ENCODE measurements at regions not wholly inside any gene's neighbourhood (a gene's known extent, or its start where the extent isn't known, plus 50 kb on each side); places are given as distances from the start of the nearest gene placed in this dataset.

- H3K27me3 ChIP-seq (ENCODE audit: insufficient read depth, insufficient read length) = no peaks in the 10 kb centered on the region
- no peak overlapping the region for H3K4me3 ChIP-seq (ENCODE audit: insufficient read length, low read depth)
- TF ChIP-seq YY1 (IDR thresholded peaks at IDR 0.05; ENCODE audit: insufficient read depth, insufficient read length) = no peak
- TF ChIP-seq SUZ12 (IDR thresholded peaks at IDR 0.05; ENCODE audit: extremely low read depth, insufficient read depth, insufficient read length) = no peak
- H3K9ac ChIP-seq (ENCODE audit: insufficient read length, low read depth) = no peak overlapping the region
- H3K36me3 ChIP-seq (ENCODE audit: insufficient read depth, insufficient read length, low read length) = no peaks in the 10 kb centered on the region
- no peaks in the 10 kb centered on the region for H3K9me3 ChIP-seq (ENCODE audit: insufficient read depth, low read length)
- H3K4me1 ChIP-seq (ENCODE audit: insufficient read depth, insufficient read length) = no peaks in the 10 kb centered on the region
- no peak for DNase-seq (ENCODE audit: low read depth, low spot score)
Measured at GRCh38 chr9:28542928-28543327, 969.6 kb upstream of the C9orf72 start.

GRCh38 chr9:28547527-28547926, 974.2 kb upstream of the C9orf72 start:
- TF ChIP-seq YY1 (IDR thresholded peaks at IDR 0.05; ENCODE audit: insufficient read depth, insufficient read length) (no peak), ZNF274 (IDR thresholded peaks at IDR 0.05; ENCODE audit: low read depth, low read length) (no peak), SUZ12 (IDR thresholded peaks at IDR 0.05; ENCODE audit: extremely low read depth, insufficient read depth, insufficient read length) (no peak)
- no peak for DNase-seq (ENCODE audit: low read depth, low spot score)

GRCh38 chr9:28563291-28563934, 990.1 kb upstream of the C9orf72 start:
- no peak overlapping the region for H3K9ac ChIP-seq (ENCODE audit: insufficient read length, low read depth)
- H3K27me3 ChIP-seq (ENCODE audit: insufficient read depth, insufficient read length) = no peaks in the 10 kb centered on the region
- TF ChIP-seq YY1 (IDR thresholded peaks at IDR 0.05; ENCODE audit: insufficient read depth, insufficient read length) = no peak
- TF ChIP-seq SUZ12 (IDR thresholded peaks at IDR 0.05; ENCODE audit: extremely low read depth, insufficient read depth, insufficient read length) = no peak
- TF ChIP-seq ZNF274 (IDR thresholded peaks at IDR 0.05; ENCODE audit: low read depth, low read length) = no peak
- H3K4me1 ChIP-seq (ENCODE audit: insufficient read depth, insufficient read length) = no peaks in the 10 kb centered on the region
- H3K9me3 ChIP-seq (ENCODE audit: insufficient read depth, low read length) = no peaks in the 10 kb centered on the region
- no peak overlapping the region for H3K4me3 ChIP-seq (ENCODE audit: insufficient read length, low read depth)
- no peak for DNase-seq (ENCODE audit: low read depth, low spot score)
- no peaks in the 10 kb centered on the region for H3K36me3 ChIP-seq (ENCODE audit: insufficient read depth, insufficient read length, low read length)

More at GRCh38 chr9:28547527-28547926, 974.2 kb upstream of the C9orf72 start:
- Histone ChIP-seq H3K9ac (ENCODE audit: insufficient read length, low read depth) (no peak overlapping the region), H3K4me1 (ENCODE audit: insufficient read depth, insufficient read length) (no peaks in the 10 kb centered on the region), H3K9me3 (ENCODE audit: insufficient read depth, low read length) (0 out of 2 replicates have a peak, but pooled peaks cover 5% of the 10 kb centered on the region), H3K27me3 (ENCODE audit: insufficient read depth, insufficient read length) (no peaks in the 10 kb centered on the region), H3K4me3 (ENCODE audit: insufficient read length, low read depth) (no peak overlapping the region), H3K36me3 (ENCODE audit: insufficient read depth, insufficient read length, low read length) (no peaks in the 10 kb centered on the region)

- Histone ChIP-seq H3K9me3 (ENCODE audit: insufficient read depth, low read length) (peaks cover 10% of the 10 kb centered on the region; the same call in 1 of the 2 replicates), H3K4me3 (ENCODE audit: insufficient read length, low read depth) (no peak overlapping the region), H3K9ac (ENCODE audit: insufficient read length, low read depth) (no peak overlapping the region), H3K27me3 (ENCODE audit: insufficient read depth, insufficient read length) (no peaks in the 10 kb centered on the region), H3K4me1 (ENCODE audit: insufficient read depth, insufficient read length) (no peaks in the 10 kb centered on the region), H3K36me3 (ENCODE audit: insufficient read depth, insufficient read length, low read length) (no peaks in the 10 kb centered on the region)
- TF ChIP-seq ZNF274 (IDR thresholded peaks at IDR 0.05; ENCODE audit: low read depth, low read length) = no peak
- no peak for DNase-seq (ENCODE audit: low read depth, low spot score)
Measured at GRCh38 chr9:28583832-28584231, 1010.6 kb upstream of the C9orf72 start.

- DNase-seq (ENCODE audit: low read depth, low spot score) = no peak
- H3K9ac ChIP-seq (ENCODE audit: insufficient read length, low read depth) = no peak overlapping the region
- no peaks in the 10 kb centered on the region for H3K36me3 ChIP-seq (ENCODE audit: insufficient read depth, insufficient read length, low read length)
- peaks cover 10% of the 10 kb centered on the region; the same call in 1 of the 2 replicates for H3K9me3 ChIP-seq (ENCODE audit: insufficient read depth, low read length)
- H3K27me3 ChIP-seq (ENCODE audit: insufficient read depth, insufficient read length) = no peaks in the 10 kb centered on the region
- TF ChIP-seq YY1 (IDR thresholded peaks at IDR 0.05; ENCODE audit: insufficient read depth, insufficient read length) (no peak), ZNF274 (IDR thresholded peaks at IDR 0.05; ENCODE audit: low read depth, low read length) (no peak), SUZ12 (IDR thresholded peaks at IDR 0.05; ENCODE audit: extremely low read depth, insufficient read depth, insufficient read length) (no peak)
- H3K4me3 ChIP-seq (ENCODE audit: insufficient read length, low read depth) = no peak overlapping the region
- H3K4me1 ChIP-seq (ENCODE audit: insufficient read depth, insufficient read length) = no peaks in the 10 kb centered on the region
Measured at GRCh38 chr9:28584542-28584941, 1011.3 kb upstream of the C9orf72 start.

- Histone ChIP-seq H3K9me3 (ENCODE audit: insufficient read depth, low read length) (peaks cover 10% of the 10 kb centered on the region; the same call in 1 of the 2 replicates), H3K4me1 (ENCODE audit: insufficient read depth, insufficient read length) (no peaks in the 10 kb centered on the region), H3K36me3 (ENCODE audit: insufficient read depth, insufficient read length, low read length) (no peaks in the 10 kb centered on the region), H3K4me3 (ENCODE audit: insufficient read length, low read depth) (no peak overlapping the region), H3K9ac (ENCODE audit: insufficient read length, low read depth) (no peak overlapping the region), H3K27me3 (ENCODE audit: insufficient read depth, insufficient read length) (no peaks in the 10 kb centered on the region)
- DNase-seq (ENCODE audit: low read depth, low spot score) = no peak
- TF ChIP-seq ZNF274 (IDR thresholded peaks at IDR 0.05; ENCODE audit: low read depth, low read length) = no peak
- TF ChIP-seq SUZ12 (IDR thresholded peaks at IDR 0.05; ENCODE audit: extremely low read depth, insufficient read depth, insufficient read length) = no peak
- TF ChIP-seq YY1 (IDR thresholded peaks at IDR 0.05; ENCODE audit: insufficient read depth, insufficient read length) = no peak
Measured at GRCh38 chr9:28587052-28587451, 1013.8 kb upstream of the C9orf72 start.

GRCh38 chr9:28598408-28598807, 1025.1 kb upstream of the C9orf72 start:
- TF ChIP-seq ZNF274 (IDR thresholded peaks at IDR 0.05; ENCODE audit: low read depth, low read length) = no peak
- no peak for TF ChIP-seq YY1 (IDR thresholded peaks at IDR 0.05; ENCODE audit: insufficient read depth, insufficient read length)
- TF ChIP-seq SUZ12 (IDR thresholded peaks at IDR 0.05; ENCODE audit: extremely low read depth, insufficient read depth, insufficient read length) = no peak
- no peak for DNase-seq (ENCODE audit: low read depth, low spot score)

More at GRCh38 chr9:28598408-28598807, 1025.1 kb upstream of the C9orf72 start:
- H3K36me3 ChIP-seq (ENCODE audit: insufficient read depth, insufficient read length, low read length) = no peaks in the 10 kb centered on the region
- no peak overlapping the region for H3K9ac ChIP-seq (ENCODE audit: insufficient read length, low read depth)
- no peaks in the 10 kb centered on the region for H3K4me1 ChIP-seq (ENCODE audit: insufficient read depth, insufficient read length)
- no peaks in the 10 kb centered on the region for H3K9me3 ChIP-seq (ENCODE audit: insufficient read depth, low read length)
- H3K4me3 ChIP-seq (ENCODE audit: insufficient read length, low read depth) = no peak overlapping the region
- H3K27me3 ChIP-seq (ENCODE audit: insufficient read depth, insufficient read length) = no peaks in the 10 kb centered on the region

Data from NT2/D1 (cell line).